Tibial nerve (tissue), 4 donors: ENCODE measurements at regions not wholly inside any gene's neighbourhood (a gene's known extent, or its start where the extent isn't known, plus 50 kb on each side); places are given as distances from the start of the nearest gene placed in this dataset.

ENCODE experiments used
- DNase-seq, 2 donors: peaks; one replicate each; pipeline ENCODE4 v3.0.0-alpha.2; 2019; ENCODE audit warnings: low spot score in 2 of 2
- H3K27ac ChIP-seq, 4 donors: fragments of 200-600 bp; sonication (generic) in 3 of 4; one replicate each; pipeline ENCODE4 v1.5.1; 2017 to 2019; ENCODE audit warnings: mild to moderate bottlenecking in 1 of 4
- H3K27me3 ChIP-seq, 2 donors: fragments of 200-600 bp; sonication (generic) in 1 of 2; one replicate each; pipeline versions ENCODE4 v1.5.1 to v1.6.0; 2017 to 2019
- H3K36me3 ChIP-seq, 3 donors: fragments of 200-600 bp; sonication (generic); one replicate each; pipeline ENCODE4 v1.5.1; 2018 to 2019
- H3K4me1 ChIP-seq, 4 donors: fragments of 200-600 bp; sonication (generic) in 3 of 4; one replicate each; pipeline ENCODE4 v1.5.1; 2017 to 2019
- H3K4me3 ChIP-seq, 4 donors: fragments of 200-600 bp; sonication (generic) in 3 of 4; one replicate each; pipeline ENCODE4 v1.5.1; 2017 to 2019; ENCODE audit warnings: mild to moderate bottlenecking in 1 of 4, moderate library complexity in 1 of 4
- H3K9me3 ChIP-seq, 4 donors: fragments of 200-600 bp; sonication (generic) in 3 of 4; one replicate each; pipeline ENCODE4 v1.5.1; 2017 to 2019
- CTCF ChIP-seq, 5 experiments: fragments of 200-600 bp in 3 of 5; fragments of 450-650 bp in 2 of 5; sonication (generic) in 3 of 5; IDR thresholded peaks; one replicate each; pipeline ENCODE4 v1.5.1; 2016 to 2019; ENCODE audit warnings: antibody characterized with exemption in 5 of 5, mild to moderate bottlenecking in 3 of 5, moderate library complexity in 2 of 5
- EP300 ChIP-seq, 2 donors: sonication (generic); formaldehyde crosslinking; IDR thresholded peaks; one replicate each; pipeline ENCODE4 v1.6.1; 2017; ENCODE audit warnings: antibody characterized with exemption in 2 of 2, mild to moderate bottlenecking in 1 of 2
- POLR2A ChIP-seq, 2 donors: fragments of 450-650 bp; IDR thresholded peaks; one replicate each; pipeline ENCODE4 v1.6.1; 2017; ENCODE audit warnings: antibody characterized with exemption in 2 of 2, mild to moderate bottlenecking in 2 of 2, moderate library complexity in 2 of 2
- WGBS, 2 donors: methylation state at CpG; one replicate each; pipeline ENCODE4 v1.1.5; 2018; 5-methylcytosine and 5-hydroxymethylcytosine counted together

DNA sequence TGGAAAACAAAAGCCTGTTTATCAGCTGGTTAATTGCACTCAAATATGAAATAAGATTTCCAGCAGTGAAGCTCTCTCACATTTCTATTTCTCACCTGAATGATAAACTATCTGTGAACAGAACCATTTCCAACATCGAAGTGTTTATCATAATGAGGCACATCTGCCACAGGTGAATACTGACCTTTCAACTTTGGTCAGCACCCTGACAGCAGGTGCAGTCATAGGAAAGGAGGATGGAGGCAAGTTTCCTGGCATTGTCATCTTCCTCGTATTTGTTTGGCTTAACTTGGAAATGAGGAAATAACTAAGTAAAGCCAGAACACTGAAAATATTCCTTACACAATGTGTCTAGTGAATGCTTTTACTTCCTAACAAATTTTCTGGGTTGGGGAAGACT is 716.4 kb downstream of the NR2F1-AS1 start:
- 44 to 57% methylated on average over 2 of the region's 2 CpGs for WGBS, 2 donors

DNA sequence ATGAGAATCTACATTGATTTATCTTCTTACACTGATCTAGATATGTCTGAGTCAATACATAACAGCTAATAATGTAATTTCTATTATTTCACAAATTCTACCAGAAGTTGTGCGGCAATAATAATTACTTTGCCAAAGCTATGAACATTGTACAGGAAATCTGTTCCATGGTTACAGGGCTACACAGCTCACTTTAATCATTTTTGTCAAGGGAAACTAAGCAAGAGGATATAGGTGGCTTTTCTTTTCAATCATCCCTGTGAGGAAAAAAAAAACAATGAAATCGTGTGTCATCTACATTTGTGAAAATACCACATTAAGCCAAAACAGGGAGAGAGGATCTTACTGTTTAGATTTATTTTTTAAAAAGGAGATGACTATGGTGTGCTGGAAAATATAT is 717.4 kb downstream of the NR2F1-AS1 start:
- no peak for TF ChIP-seq EP300 (IDR thresholded peaks at IDR 0.05)
- no peak for TF ChIP-seq POLR2A (IDR thresholded peaks at IDR 0.05)
- no peak for TF ChIP-seq CTCF (IDR thresholded peaks at IDR 0.05)
- 82 to 84% methylated on average over 2 of the region's 2 CpGs for WGBS, 2 donors
- no peaks in the 10 kb centered on the region for H3K9me3 ChIP-seq

More for the DNA sequence above, 716.4 kb downstream of the NR2F1-AS1 start:
- Histone ChIP-seq H3K27me3 (no peaks in the 10 kb centered on the region), H3K9me3 (no peaks in the 10 kb centered on the region), H3K4me1 (no peaks in the 10 kb centered on the region), H3K36me3 (no peaks in the 10 kb centered on the region), H3K27ac (no peak overlapping the region), H3K4me3 (no peak overlapping the region)
- TF ChIP-seq EP300 (IDR thresholded peaks at IDR 0.05) (no peak), CTCF (IDR thresholded peaks at IDR 0.05) (no peak), POLR2A (IDR thresholded peaks at IDR 0.05) (no peak)
- no peak for DNase-seq

DNA sequence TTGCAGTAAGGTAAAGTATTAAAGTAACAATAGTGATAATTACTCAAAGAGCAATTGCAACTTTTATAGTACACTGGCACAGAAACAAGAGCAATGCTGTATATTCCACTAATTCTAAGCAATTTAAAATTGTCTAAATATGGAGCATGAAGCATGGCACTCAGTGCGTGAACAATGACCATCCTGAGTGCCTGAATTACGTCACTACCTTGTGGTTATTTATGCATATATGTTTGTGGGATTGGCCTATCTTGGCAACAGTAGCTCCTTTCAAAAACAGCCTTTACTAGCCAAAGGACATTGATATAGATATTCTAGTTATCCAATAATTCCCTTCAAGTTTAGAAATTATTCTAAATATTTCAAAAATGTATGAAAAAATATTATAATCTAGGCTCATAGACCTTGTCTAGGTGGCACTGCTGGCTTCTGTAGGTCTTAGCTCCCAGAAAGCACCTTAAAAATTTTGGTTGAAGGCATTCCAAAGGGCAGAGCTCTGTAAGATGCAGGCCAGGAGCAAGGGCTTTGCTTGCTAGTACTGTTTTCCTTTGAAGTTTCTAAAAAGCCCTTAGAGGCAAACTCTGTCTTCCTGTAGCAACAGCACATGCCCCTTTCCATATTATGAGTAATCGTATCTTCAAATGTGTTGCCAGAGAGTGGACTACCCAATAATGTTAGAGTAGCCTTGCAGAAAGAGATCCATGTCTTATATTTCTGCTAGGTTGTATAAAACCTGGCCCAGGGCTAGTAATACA is 719.3 kb downstream of the NR2F1-AS1 start:
- Histone ChIP-seq H3K27ac (no peak overlapping the region), H3K4me3 (no peak overlapping the region), H3K4me1 (no peaks in the 10 kb centered on the region), H3K27me3 (no peaks in the 10 kb centered on the region), H3K36me3 (no peaks in the 10 kb centered on the region), H3K9me3 (no peaks in the 10 kb centered on the region)
- WGBS, 2 donors = 73 to 76% methylated on average over 3 of the region's 3 CpGs
- TF ChIP-seq EP300 (IDR thresholded peaks at IDR 0.05) (no peak), POLR2A (IDR thresholded peaks at IDR 0.05) (no peak), CTCF (IDR thresholded peaks at IDR 0.05) (no peak)
- no peak for DNase-seq

More for the DNA sequence above, 717.4 kb downstream of the NR2F1-AS1 start:
- Histone ChIP-seq H3K4me3 (no peak overlapping the region), H3K4me1 (no peaks in the 10 kb centered on the region), H3K27me3 (no peaks in the 10 kb centered on the region), H3K27ac (no peak overlapping the region), H3K36me3 (no peaks in the 10 kb centered on the region)
- DNase-seq = no peak

DNA sequence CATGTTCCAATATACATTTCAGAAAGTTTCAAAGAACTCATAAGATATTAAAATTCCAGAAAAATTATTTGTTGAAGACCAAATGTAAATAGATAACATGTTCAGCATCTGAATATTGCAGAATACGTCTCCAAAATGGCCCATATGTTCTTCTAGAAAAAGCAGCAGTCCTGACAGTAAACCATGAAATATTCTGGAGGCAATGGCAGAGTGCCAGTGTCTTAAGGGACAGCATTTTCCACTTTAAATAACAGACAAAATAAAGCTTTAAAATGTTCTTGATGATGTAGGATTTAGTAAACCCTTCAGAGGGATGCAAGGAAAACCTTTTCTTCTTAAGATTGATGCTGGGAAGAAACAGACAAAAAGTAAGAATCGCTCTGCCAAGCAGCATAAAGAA is 721.0 kb downstream of the NR2F1-AS1 start:
- 49 to 57% methylated on average over 2 of the region's 2 CpGs for WGBS, 2 donors
- no peak for DNase-seq
- H3K27ac ChIP-seq = no peak overlapping the region
- H3K9me3 ChIP-seq = no peaks in the 10 kb centered on the region
- no peaks in the 10 kb centered on the region for H3K27me3 ChIP-seq
- H3K36me3 ChIP-seq = no peaks in the 10 kb centered on the region
- H3K4me3 ChIP-seq = no peak overlapping the region
- TF ChIP-seq CTCF (IDR thresholded peaks at IDR 0.05) (no peak), EP300 (IDR thresholded peaks at IDR 0.05) (no peak), POLR2A (IDR thresholded peaks at IDR 0.05) (no peak)
- no peaks in the 10 kb centered on the region for H3K4me1 ChIP-seq

DNA sequence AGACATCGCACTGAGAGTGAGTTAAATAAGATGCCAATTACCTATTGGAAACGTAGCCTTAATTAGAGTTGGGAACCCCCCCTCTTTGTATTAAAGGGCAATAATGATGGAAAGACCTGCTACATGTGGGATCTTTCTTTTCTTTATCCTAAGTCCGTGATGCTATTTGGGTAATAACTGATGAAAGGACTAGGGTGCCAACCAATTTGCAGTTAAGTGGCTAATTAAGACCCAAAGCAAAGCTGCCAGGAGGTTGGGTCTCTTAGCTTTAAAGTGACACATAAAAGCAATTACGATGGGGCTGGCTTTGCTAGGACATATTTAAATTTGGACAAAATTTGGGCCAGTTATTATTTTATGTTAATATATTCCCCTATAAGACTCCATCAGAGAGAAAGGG is 728.8 kb downstream of the NR2F1-AS1 start:
- no peak overlapping the region for H3K27ac ChIP-seq
- 80% methylated on average over 4 of the region's 4 CpGs for WGBS, 2 donors
- no peak overlapping the region for H3K4me3 ChIP-seq
- no peaks in the 10 kb centered on the region for H3K9me3 ChIP-seq
- TF ChIP-seq CTCF (IDR thresholded peaks at IDR 0.05) (no peak), EP300 (IDR thresholded peaks at IDR 0.05) (no peak), POLR2A (IDR thresholded peaks at IDR 0.05) (no peak)
- H3K36me3 ChIP-seq = no peaks in the 10 kb centered on the region
- DNase-seq = no peak
- H3K27me3 ChIP-seq = no peaks in the 10 kb centered on the region
- H3K4me1 ChIP-seq = peaks cover 0 to 4% (median 0%) of the 10 kb centered on the region in 4 donors
